ENCODE measurements at regions not wholly inside any gene's neighbourhood (a gene's known extent, or its start where the extent isn't known, plus 50 kb on each side); places are given as distances from the start of the nearest gene placed in this dataset.

- H3K36me3 ChIP-seq (ENCODE audit: control insufficient read depth in 4 of 4, insufficient read depth in 4 of 4, low read length in 4 of 4) = no peaks in the 10 kb centered on the region
- no peak for TF ChIP-seq CTCF (IDR thresholded peaks at IDR 0.05; ENCODE audit: control extremely low read depth, extremely low read depth)
- ATAC-seq (ENCODE audit: insufficient read depth, low FRiP score) = no peak
- peaks cover 0 to 14% (median 1%) of the 10 kb centered on the region in 4 donors for H3K9me3 ChIP-seq (ENCODE audit: control insufficient read depth in 4 of 4, insufficient read depth in 3 of 4, low read length in 3 of 4)
- H3K27ac ChIP-seq (ENCODE audit: low read depth in 1 of 2, low read length in 1 of 2) = no peak overlapping the region
- H3K4me3 ChIP-seq = no peak overlapping the region
- peaks cover 0 to 2% (median 0%) of the 10 kb centered on the region in 5 donors for H3K4me1 ChIP-seq (ENCODE audit: control insufficient read depth in 5 of 5, insufficient read depth in 5 of 5, low read length in 5 of 5)
- no peaks in the 10 kb centered on the region for H3K27me3 ChIP-seq (ENCODE audit: control insufficient read depth in 3 of 3, insufficient read depth in 3 of 3, low read length in 2 of 3)
- WGBS, 2 donors = 85 to 86% methylated on average over 3 of the region's 3 CpGs
- DNase-seq = no peak
- no peak overlapping the region for H3K9ac ChIP-seq (ENCODE audit: insufficient read depth in 1 of 2, low read length in 2 of 2)
Observed at GRCh38 chr20:61083431-61083830, 168.6 kb upstream of the CDH4 start.

- DNase-seq (no peak), ATAC-seq (ENCODE audit: insufficient read depth, low FRiP score) (no peak)
- H3K4me1 ChIP-seq (ENCODE audit: control insufficient read depth in 5 of 5, insufficient read depth in 5 of 5, low read length in 5 of 5) = peaks cover 0 to 2% (median 0%) of the 10 kb centered on the region in 5 donors
- H3K27me3 ChIP-seq (ENCODE audit: control insufficient read depth in 3 of 3, insufficient read depth in 3 of 3, low read length in 2 of 3) = no peaks in the 10 kb centered on the region
- H3K27ac ChIP-seq (ENCODE audit: low read depth in 1 of 2, low read length in 1 of 2) = no peak overlapping the region
- no peak for TF ChIP-seq CTCF (IDR thresholded peaks at IDR 0.05; ENCODE audit: control extremely low read depth, extremely low read depth)
- WGBS, 2 donors = 81 to 97% methylated on average over 1 of the region's 1 CpG
- no peak overlapping the region for H3K4me3 ChIP-seq
- H3K36me3 ChIP-seq (ENCODE audit: control insufficient read depth in 4 of 4, insufficient read depth in 4 of 4, low read length in 4 of 4) = no peaks in the 10 kb centered on the region
- H3K9me3 ChIP-seq (ENCODE audit: control insufficient read depth in 4 of 4, insufficient read depth in 3 of 4, low read length in 3 of 4) = peaks cover 0 to 14% (median 1%) of the 10 kb centered on the region in 4 donors
- no peak overlapping the region for H3K9ac ChIP-seq (ENCODE audit: insufficient read depth in 1 of 2, low read length in 2 of 2)
Observed at GRCh38 chr20:61086031-61086430, 166.0 kb upstream of the CDH4 start.

DNA sequence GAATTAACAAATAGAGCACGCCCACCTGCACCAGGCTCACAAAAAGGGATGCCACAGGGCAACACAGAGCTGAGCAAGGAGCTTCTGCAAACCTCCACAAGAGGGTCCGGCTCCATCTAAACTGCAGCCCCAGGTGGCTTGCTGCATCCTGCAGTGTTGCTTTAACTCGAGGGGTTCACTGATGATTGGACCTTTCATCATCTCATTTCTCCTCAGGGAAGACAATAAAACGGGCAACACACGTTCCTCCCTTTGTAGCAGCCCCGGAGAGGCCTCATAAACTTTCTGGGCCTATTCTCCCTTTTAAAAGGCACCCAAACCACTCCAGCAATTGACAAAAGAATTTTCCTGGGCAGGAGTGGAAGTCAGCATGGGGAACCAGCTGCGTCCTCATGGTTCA is 161.5 kb upstream of the CDH4 start:
- Histone ChIP-seq H3K27me3 (ENCODE audit: control insufficient read depth in 3 of 3, insufficient read depth in 3 of 3, low read length in 2 of 3) (no peaks in the 10 kb centered on the region), H3K27ac (ENCODE audit: low read depth in 1 of 2, low read length in 1 of 2) (no peak overlapping the region), H3K9me3 (ENCODE audit: control insufficient read depth in 4 of 4, insufficient read depth in 3 of 4, low read length in 3 of 4) (peaks cover 0 to 11% (median 7%) of the 10 kb centered on the region in 4 donors), H3K4me3 (no peak overlapping the region), H3K9ac (ENCODE audit: insufficient read depth in 1 of 2, low read length in 2 of 2) (no peak overlapping the region), H3K4me1 (ENCODE audit: control insufficient read depth in 5 of 5, insufficient read depth in 5 of 5, low read length in 5 of 5) (no peaks in the 10 kb centered on the region), H3K36me3 (ENCODE audit: control insufficient read depth in 4 of 4, insufficient read depth in 4 of 4, low read length in 4 of 4) (no peaks in the 10 kb centered on the region)
- 46 to 61% methylated on average over 7 of the region's 7 CpGs for WGBS, 2 donors
- TF ChIP-seq CTCF (IDR thresholded peaks at IDR 0.05; ENCODE audit: control extremely low read depth, extremely low read depth) = no peak
- ATAC-seq (ENCODE audit: insufficient read depth, low FRiP score) = no peak
- DNase-seq = no peak

DNA sequence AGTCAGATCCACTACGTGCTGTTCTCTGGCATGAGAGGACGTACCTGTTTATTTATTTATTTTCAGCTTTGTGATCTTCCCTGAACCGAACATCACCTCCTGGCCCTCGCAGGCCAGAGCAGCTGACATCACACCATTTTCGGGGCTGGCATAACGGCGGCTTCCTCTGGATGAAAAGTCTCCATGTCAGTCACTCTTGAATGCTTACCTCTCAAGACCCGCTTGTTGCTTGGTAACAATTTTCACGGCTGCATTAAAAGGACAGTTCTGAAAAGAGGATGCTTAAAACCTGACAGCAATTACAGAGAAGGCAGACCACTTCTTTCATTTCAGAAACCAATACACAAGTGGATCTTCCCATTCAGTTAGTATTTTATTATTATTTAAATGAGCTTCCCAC is 159.8 kb upstream of the CDH4 start:
- no peak overlapping the region for H3K9ac ChIP-seq (ENCODE audit: insufficient read depth in 1 of 2, low read length in 2 of 2)
- 86 to 90% methylated on average over 9 of the region's 9 CpGs for WGBS, 2 donors
- no peaks in the 10 kb centered on the region for H3K4me1 ChIP-seq (ENCODE audit: control insufficient read depth in 5 of 5, insufficient read depth in 5 of 5, low read length in 5 of 5)
- H3K9me3 ChIP-seq (ENCODE audit: control insufficient read depth in 4 of 4, insufficient read depth in 3 of 4, low read length in 3 of 4) = peaks cover 0 to 17% (median 12%) of the 10 kb centered on the region in 4 donors
- no peaks in the 10 kb centered on the region for H3K36me3 ChIP-seq (ENCODE audit: control insufficient read depth in 4 of 4, insufficient read depth in 4 of 4, low read length in 4 of 4)
- H3K27me3 ChIP-seq (ENCODE audit: control insufficient read depth in 3 of 3, insufficient read depth in 3 of 3, low read length in 2 of 3) = no peaks in the 10 kb centered on the region
- ATAC-seq (ENCODE audit: insufficient read depth, low FRiP score) (no peak), DNase-seq (no peak)
- no peak for TF ChIP-seq CTCF (IDR thresholded peaks at IDR 0.05; ENCODE audit: control extremely low read depth, extremely low read depth)
- H3K27ac ChIP-seq (ENCODE audit: low read depth in 1 of 2, low read length in 1 of 2) = no peak overlapping the region
- H3K4me3 ChIP-seq = no peak overlapping the region

Data from lung (tissue), 11 donors.